MM.1S (cell line): ENCODE measurements at regions not wholly inside any gene's neighbourhood (a gene's known extent, or its start where the extent isn't known, plus 50 kb on each side); places are given as distances from the start of the nearest gene placed in this dataset.

ENCODE experiments used
- CTCF ChIP-seq: fragments of 300-600 bp; sonication (generic); IDR thresholded peaks from 2 replicates; pipeline ENCODE4 v1.5.1; 2016; ENCODE audit warnings: antibody characterized with exemption, low read length, mixed read lengths
- EZH2 ChIP-seq: fragments of 300-600 bp; sonication (generic); optimal IDR thresholded peaks from 2 replicates; pipeline ENCODE3; 2017; ENCODE audit warnings: low read depth, mild to moderate bottlenecking, antibody characterized with exemption, low read length, mixed read lengths

- TF ChIP-seq EZH2 = no peak
- TF ChIP-seq CTCF = no peak
These were observed 410.9 kb downstream of the FOXO1 start for GRCh38 chr13:40255551-40255950.
